ENCODE measurements at regions not wholly inside any gene's neighbourhood (a gene's known extent, or its start where the extent isn't known, plus 50 kb on each side); places are given as distances from the start of the nearest gene placed in this dataset.
A peak's percentile ranks its signal among the peaks of the same experiment; 100 is the strongest.
"Not testable (repeated sequence)": the region's sequence is repeated elsewhere in the genome, so short reads cannot be mapped to it uniquely, and the experiment has no call there.

- DNase-seq: not testable (repeated sequence)
These were observed 62.7 kb upstream of the EZR start for GRCh38 chr6:158881884-158882283.

- not testable (repeated sequence) for DNase-seq
These were observed 62.1 kb upstream of the EZR start for GRCh38 chr6:158881276-158881675.

GRCh38 chr6:158879180-158879579 lies 60.0 kb upstream of the EZR start:
- DNase-seq: peak; percentile 98

- DNase-seq: no peak
These were observed 58.5 kb upstream of the EZR start for GRCh38 chr6:158877716-158878115.

- DNase-seq: no peak
These were observed 57.7 kb upstream of the EZR start for GRCh38 chr6:158876886-158877285.

GRCh38 chr6:158870649-158870957 lies 51.4 kb upstream of the EZR start:
- no peak for DNase-seq

GRCh38 chr6:158869826-158870648 lies 50.9 kb upstream of the EZR start:
- DNase-seq: peak; percentile 98

GRCh38 chr6:158868890-158869825 lies 50.0 kb upstream of the EZR start:
- no peak for DNase-seq

Data from islet precursor cell (in vitro differentiated cells).